ENCODE measurements at regions not wholly inside any gene's neighbourhood (a gene's known extent, or its start where the extent isn't known, plus 50 kb on each side); places are given as distances from the start of the nearest gene placed in this dataset.
A peak's percentile ranks its signal among the peaks of the same experiment; 100 is the strongest.

GRCh38 chr1:101697072-101697471 is 299.7 kb downstream of the OLFM3 start:
- no peak for DNase-seq (ENCODE audit: low read depth in 2 of 2)

- no peak for DNase-seq (ENCODE audit: low read depth in 2 of 2)
These were observed 298.0 kb downstream of the OLFM3 start for GRCh38 chr1:101698681-101699080.

- no peak for DNase-seq (ENCODE audit: low read depth in 2 of 2)
These were observed 291.8 kb downstream of the OLFM3 start for GRCh38 chr1:101704895-101705294.

GRCh38 chr1:101706366-101706765 is 290.4 kb downstream of the OLFM3 start:
- DNase-seq (ENCODE audit: low read depth in 2 of 2), result no peak

- DNase-seq (ENCODE audit: low read depth in 2 of 2), result no peak
These were observed 287.0 kb downstream of the OLFM3 start for GRCh38 chr1:101709721-101710120.

GRCh38 chr1:101713760-101714159 is 283.0 kb downstream of the OLFM3 start:
- no peak for DNase-seq (ENCODE audit: low read depth in 2 of 2)

- DNase-seq (ENCODE audit: low read depth in 2 of 2), result no peak
These were observed 273.3 kb downstream of the OLFM3 start for GRCh38 chr1:101723415-101723814.

- no peak for DNase-seq (ENCODE audit: low read depth in 2 of 2)
These were observed 268.7 kb downstream of the OLFM3 start for GRCh38 chr1:101728029-101728428.

GRCh38 chr1:101730559-101730958 is 266.2 kb downstream of the OLFM3 start:
- DNase-seq (ENCODE audit: low read depth in 2 of 2), result no peak

GRCh38 chr1:101732261-101732660 is 264.5 kb downstream of the OLFM3 start:
- DNase-seq (ENCODE audit: low read depth in 2 of 2), result no peak

GRCh38 chr1:101733340-101733739 is 263.4 kb downstream of the OLFM3 start:
- DNase-seq (ENCODE audit: low read depth in 2 of 2), result no peak

- DNase-seq (ENCODE audit: low read depth in 2 of 2), result peak; percentile 9 to 50
These were observed 258.3 kb downstream of the OLFM3 start for GRCh38 chr1:101738475-101738874.

- DNase-seq (ENCODE audit: low read depth in 2 of 2), result no peak
These were observed 257.6 kb downstream of the OLFM3 start for GRCh38 chr1:101739146-101739545.

GRCh38 chr1:101739826-101740330 is 256.8 kb downstream of the OLFM3 start:
- no peak for DNase-seq (ENCODE audit: low read depth in 2 of 2)

- no peak for DNase-seq (ENCODE audit: low read depth in 2 of 2)
These were observed 254.8 kb downstream of the OLFM3 start for GRCh38 chr1:101741910-101742309.

GRCh38 chr1:101742509-101742908 is 254.2 kb downstream of the OLFM3 start:
- DNase-seq (ENCODE audit: low read depth in 2 of 2), result no peak

- no peak for DNase-seq (ENCODE audit: low read depth in 2 of 2)
These were observed 251.0 kb downstream of the OLFM3 start for GRCh38 chr1:101745551-101746270.

GRCh38 chr1:101748077-101748476 is 248.6 kb downstream of the OLFM3 start:
- DNase-seq (ENCODE audit: low read depth in 2 of 2), result no peak

Measured in dermis microvascular lymphatic vessel endothelial cell (primary cell).